ENCODE measurements at regions not wholly inside any gene's neighbourhood (a gene's known extent, or its start where the extent isn't known, plus 50 kb on each side); places are given as distances from the start of the nearest gene placed in this dataset.

DNA sequence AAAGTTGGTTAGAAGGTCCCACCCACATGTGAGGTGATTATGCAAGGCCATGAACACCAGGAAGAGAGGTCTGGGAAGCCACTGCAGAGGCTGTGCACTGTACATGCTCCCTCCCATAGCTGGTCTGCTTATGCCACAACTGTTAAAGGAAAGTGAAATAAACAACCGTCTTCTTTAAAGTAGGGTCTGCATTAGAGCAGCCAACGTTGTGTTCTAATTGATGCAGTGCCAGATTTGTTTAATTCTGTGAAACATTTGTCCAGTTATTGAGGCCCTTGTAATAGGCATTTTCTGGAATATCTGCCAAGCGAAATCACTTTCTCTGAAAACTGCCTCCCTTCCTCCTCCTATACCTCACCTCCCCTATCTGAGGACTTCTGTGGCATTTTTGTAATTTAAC, 224.0 kb upstream of the LNX1 start:
- in situ Hi-C loops (cut with MboI; ENCODE audit: low sequenced_read_pairs, unreplicated experiment): no loop called here
- TF ChIP-seq, protein P1, sequence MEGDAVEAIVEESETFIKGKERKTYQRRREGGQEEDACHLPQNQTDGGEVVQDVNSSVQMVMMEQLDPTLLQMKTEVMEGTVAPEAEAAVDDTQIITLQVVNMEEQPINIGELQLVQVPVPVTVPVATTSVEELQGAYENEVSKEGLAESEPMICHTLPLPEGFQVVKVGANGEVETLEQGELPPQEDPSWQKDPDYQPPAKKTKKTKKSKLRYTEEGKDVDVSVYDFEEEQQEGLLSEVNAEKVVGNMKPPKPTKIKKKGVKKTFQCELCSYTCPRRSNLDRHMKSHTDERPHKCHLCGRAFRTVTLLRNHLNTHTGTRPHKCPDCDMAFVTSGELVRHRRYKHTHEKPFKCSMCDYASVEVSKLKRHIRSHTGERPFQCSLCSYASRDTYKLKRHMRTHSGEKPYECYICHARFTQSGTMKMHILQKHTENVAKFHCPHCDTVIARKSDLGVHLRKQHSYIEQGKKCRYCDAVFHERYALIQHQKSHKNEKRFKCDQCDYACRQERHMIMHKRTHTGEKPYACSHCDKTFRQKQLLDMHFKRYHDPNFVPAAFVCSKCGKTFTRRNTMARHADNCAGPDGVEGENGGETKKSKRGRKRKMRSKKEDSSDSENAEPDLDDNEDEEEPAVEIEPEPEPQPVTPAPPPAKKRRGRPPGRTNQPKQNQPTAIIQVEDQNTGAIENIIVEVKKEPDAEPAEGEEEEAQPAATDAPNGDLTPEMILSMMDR (IDR thresholded peaks at IDR 0.05; ENCODE audit: borderline replicate concordance, control extremely low read depth, extremely low read depth, insufficient read depth, missing control alignments): no peak
- no peak for DNase-seq (ENCODE audit: low spot score)

DNA sequence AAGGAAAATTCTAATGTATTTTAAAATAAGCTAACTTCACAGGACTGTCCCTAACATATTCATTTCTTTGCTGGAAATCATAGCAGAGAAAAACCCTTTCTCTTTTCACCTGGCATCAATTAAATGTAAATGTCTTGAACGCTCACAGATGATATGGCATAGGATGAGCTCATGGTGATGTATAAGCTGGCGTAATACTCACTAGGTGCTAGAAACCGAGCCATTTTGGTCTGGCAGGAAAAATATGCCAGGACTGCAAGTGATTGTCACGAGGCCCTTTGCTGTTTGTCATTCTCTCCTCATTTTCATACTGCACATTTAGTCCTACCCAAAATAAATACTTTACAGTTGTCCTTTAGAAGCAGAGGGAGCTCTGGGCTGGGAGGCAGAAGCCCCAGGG, 222.7 kb upstream of the LNX1 start:
- TF ChIP-seq, protein P1 (IDR thresholded peaks at IDR 0.05; ENCODE audit: borderline replicate concordance, control extremely low read depth, extremely low read depth, insufficient read depth, missing control alignments): no peak
- no peak for DNase-seq (ENCODE audit: low spot score)
- in situ Hi-C loops (cut with MboI; ENCODE audit: low sequenced_read_pairs, unreplicated experiment): no loop called here

DNA sequence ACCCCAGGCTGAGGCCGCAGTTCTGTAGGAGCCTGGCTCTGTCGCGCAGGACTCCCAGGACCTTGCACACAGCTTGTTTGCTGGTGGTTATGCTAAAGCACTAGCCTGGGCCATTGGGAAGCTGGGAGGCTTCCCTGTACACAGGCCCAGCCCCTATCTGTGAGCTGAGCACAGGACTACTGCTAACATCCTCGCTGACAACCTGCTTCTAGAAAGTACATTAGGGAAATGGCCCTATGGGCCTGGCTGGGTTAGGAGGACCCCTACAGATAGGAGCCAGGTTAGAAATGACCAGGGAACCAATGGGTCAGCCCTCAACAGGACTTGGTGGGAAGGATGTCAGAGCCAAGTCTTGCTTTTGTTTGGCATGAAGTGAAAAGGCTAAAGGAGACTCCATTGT, 219.4 kb upstream of the LNX1 start:
- in situ Hi-C loops (cut with MboI; ENCODE audit: low sequenced_read_pairs, unreplicated experiment): no loop called here
- TF ChIP-seq, protein P1 (IDR thresholded peaks at IDR 0.05; ENCODE audit: borderline replicate concordance, control extremely low read depth, extremely low read depth, insufficient read depth, missing control alignments): no peak
- DNase-seq (ENCODE audit: low spot score): no peak

DNA sequence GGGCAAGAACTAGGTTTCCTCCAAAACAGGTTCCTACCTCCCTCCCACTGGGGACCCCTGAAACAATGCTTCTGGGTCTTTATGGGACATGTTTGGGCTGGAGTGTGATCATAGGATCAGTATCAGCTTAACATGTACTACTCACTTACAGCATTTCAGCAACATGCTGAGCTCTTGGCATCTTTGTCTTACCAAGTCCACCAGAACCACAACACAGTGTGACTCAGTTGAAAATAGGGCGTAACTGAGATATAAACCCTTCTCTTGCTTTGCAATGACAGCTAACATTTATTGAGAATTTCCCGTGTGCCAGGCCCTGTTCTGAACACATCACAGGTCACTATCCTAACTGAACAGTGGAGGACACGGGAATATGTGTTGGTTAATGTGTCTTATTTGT, 218.5 kb upstream of the LNX1 start:
- in situ Hi-C loops (cut with MboI; ENCODE audit: low sequenced_read_pairs, unreplicated experiment): no loop called here
- DNase-seq (ENCODE audit: low spot score): no peak
- TF ChIP-seq, protein P1 (IDR thresholded peaks at IDR 0.05; ENCODE audit: borderline replicate concordance, control extremely low read depth, extremely low read depth, insufficient read depth, missing control alignments): no peak

DNA sequence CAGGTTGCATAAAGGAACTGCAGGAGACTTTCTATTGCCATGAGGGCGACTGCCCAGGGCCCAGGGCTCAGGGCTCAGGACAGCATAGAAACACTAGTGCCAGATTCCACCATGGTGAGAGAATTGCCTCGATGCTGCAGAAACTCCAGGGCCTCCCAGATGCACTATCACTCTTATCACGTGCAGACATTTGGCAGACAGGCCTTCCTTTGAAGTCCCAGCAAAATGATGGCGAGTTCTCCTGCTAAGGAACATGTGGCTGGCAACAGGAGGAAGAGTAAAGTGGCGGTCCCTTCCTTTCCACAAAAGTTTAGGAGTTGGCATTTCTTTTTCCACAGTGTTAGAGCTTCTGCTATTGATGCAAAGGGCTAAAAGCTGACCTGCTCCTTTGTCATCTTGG, 214.0 kb upstream of the LNX1 start:
- TF ChIP-seq, protein P1 (IDR thresholded peaks at IDR 0.05; ENCODE audit: borderline replicate concordance, control extremely low read depth, extremely low read depth, insufficient read depth, missing control alignments): no peak
- in situ Hi-C loops (cut with MboI; ENCODE audit: low sequenced_read_pairs, unreplicated experiment): no loop called here
- no peak for DNase-seq (ENCODE audit: low spot score)

DNA sequence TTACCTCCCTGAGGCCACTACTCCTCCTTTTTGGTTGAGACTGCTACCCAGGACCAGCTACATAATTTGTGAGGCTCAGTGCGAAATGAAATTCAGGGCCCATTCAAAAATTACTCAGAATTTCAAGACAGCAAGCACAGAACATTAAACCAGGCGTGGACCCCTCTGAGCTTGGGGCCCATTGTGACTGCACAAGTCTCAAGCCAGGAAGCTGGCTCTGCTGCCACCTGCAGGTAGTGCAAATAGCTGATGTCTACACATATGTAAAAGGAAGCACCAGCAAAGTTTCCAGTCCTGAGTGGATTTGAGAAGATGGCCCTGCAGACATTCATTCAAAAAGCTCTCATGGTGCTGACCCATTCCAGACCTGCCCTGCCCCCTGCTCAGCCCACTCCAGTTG, 213.4 kb upstream of the LNX1 start:
- DNase-seq (ENCODE audit: low spot score): peak; percentile 36
- in situ Hi-C loops (cut with MboI; ENCODE audit: low sequenced_read_pairs, unreplicated experiment): no loop called here
- TF ChIP-seq, protein P1 (IDR thresholded peaks at IDR 0.05; ENCODE audit: borderline replicate concordance, control extremely low read depth, extremely low read depth, insufficient read depth, missing control alignments): peak; percentile 72

DNA sequence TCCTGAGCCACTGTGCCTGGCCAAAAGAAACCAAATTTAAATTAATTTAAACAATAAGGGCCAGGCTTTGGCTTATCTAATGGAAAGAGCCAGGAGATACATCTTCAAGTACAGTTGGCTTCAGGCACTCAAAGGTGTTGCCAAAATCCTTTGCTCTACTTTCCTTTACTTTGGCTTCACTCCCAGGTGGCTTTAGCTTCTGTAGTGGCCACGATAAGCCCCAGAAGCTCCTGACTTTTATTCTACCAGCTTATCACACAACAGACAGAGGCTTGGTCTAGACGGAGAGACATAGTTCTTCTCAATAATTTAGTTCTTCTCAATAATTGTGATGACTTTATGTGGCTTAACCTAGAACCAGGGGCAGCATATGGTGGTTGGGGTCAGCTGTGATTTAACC, 211.2 kb upstream of the LNX1 start:
- TF ChIP-seq, protein P1 (IDR thresholded peaks at IDR 0.05; ENCODE audit: borderline replicate concordance, control extremely low read depth, extremely low read depth, insufficient read depth, missing control alignments): no peak
- in situ Hi-C loops (cut with MboI; ENCODE audit: low sequenced_read_pairs, unreplicated experiment): no loop called here
- DNase-seq (ENCODE audit: low spot score): no peak

All from GM13976 (cell line).